Activated T-cell treated with anti-CD3 and anti-CD28 coated beads, Interleukin-2, amount 50 U/mL, for 72 hours (primary cell): ENCODE measurements at regions not wholly inside any gene's neighbourhood (a gene's known extent, or its start where the extent isn't known, plus 50 kb on each side); places are given as distances from the start of the nearest gene placed in this dataset.
A peak's percentile ranks its signal among the peaks of the same experiment; 100 is the strongest.
"Not testable (repeated sequence)": the region's sequence is repeated elsewhere in the genome, so short reads cannot be mapped to it uniquely, and the experiment has no call there.

Experiments
- ATAC-seq, 2 donors: fragments of 150-1000 bp; cut with Tn5 transposase; replicated peaks in 1 of 2; 2 replicates each; pipeline ENCODE4 v1.10.0; 2021; ENCODE audit warnings: moderate library complexity in 2 of 2, mild to moderate bottlenecking in 1 of 2
- DNase-seq, 2 donors: peaks; one replicate each; pipeline ENCODE4 v3.0.0; 2021 to 2022; ENCODE audit warnings: mixed read lengths in 1 of 2
- H3K27ac Mint-ChIP-seq: one replicate; pipeline ENCODE4 v1.8.0; 2022; ENCODE audit warnings: mild to moderate bottlenecking, moderate library complexity, mixed read lengths
- H3K27me3 Mint-ChIP-seq: one replicate; pipeline ENCODE4 v1.8.0; 2022; ENCODE audit warnings: low read depth, mixed read lengths
- H3K36me3 Mint-ChIP-seq, 2 donors: one replicate each; pipeline ENCODE4 v1.8.0; 2022; ENCODE audit warnings: mixed read lengths in 2 of 2, mild to moderate bottlenecking in 1 of 2; ENCODE audit not compliant: insufficient read depth in 2 of 2
- H3K4me1 Mint-ChIP-seq: one replicate; pipeline ENCODE4 v1.8.0; 2022; ENCODE audit warnings: low read depth, mixed read lengths
- H3K4me3 Mint-ChIP-seq, 2 donors: one replicate each; pipeline ENCODE4 v1.8.0; 2022; ENCODE audit warnings: mild to moderate bottlenecking in 2 of 2, mixed read lengths in 2 of 2, moderate library complexity in 2 of 2
- H3K9me3 Mint-ChIP-seq, 2 donors: one replicate each; pipeline ENCODE4 v1.8.0; 2022; ENCODE audit warnings: mixed read lengths in 2 of 2

DNA sequence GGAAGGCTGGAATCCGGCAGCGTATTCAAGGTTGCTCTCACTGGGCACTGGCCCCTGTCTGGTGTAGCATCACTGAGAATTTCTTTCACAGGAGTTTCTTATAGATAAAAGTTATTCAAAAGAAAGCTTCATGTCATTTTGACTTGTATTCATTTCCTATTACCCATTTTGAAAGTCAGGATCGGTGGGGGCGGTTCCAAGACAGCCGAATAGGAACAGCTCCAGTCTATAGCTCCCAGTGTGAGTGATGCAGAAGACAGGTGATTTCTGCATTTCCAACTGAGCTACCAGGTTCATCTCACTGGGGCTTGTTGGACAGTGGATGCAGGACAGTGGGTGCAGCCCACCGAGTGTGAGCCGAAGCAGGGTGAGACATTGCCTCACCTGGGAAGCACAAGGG, 51.5 kb upstream of the CDC42EP3 start:
- not testable (repeated sequence) for H3K4me1 Mint-ChIP-seq, ATAC-seq

GRCh38 chr2:37730037-37730818, 58.8 kb upstream of the CDC42EP3 start:
- DNase-seq (no peak), ATAC-seq (peak; percentile 85 to 95)
- peaks cover 0 to 3% of the 10 kb centered on the region in 2 donors for H3K9me3 Mint-ChIP-seq
- H3K4me3 Mint-ChIP-seq = no peak overlapping the region
- no peaks in the 10 kb centered on the region for H3K36me3 Mint-ChIP-seq
- H3K27me3 Mint-ChIP-seq = peaks cover 8% of the 10 kb centered on the region
- H3K27ac Mint-ChIP-seq = peak overlapping the region; percentile 54
- H3K4me1 Mint-ChIP-seq = peaks cover 11% of the 10 kb centered on the region

More for the DNA sequence above, 51.5 kb upstream of the CDC42EP3 start:
- not testable (repeated sequence) for H3K27ac Mint-ChIP-seq, DNase-seq, H3K36me3 Mint-ChIP-seq, H3K27me3 Mint-ChIP-seq, H3K9me3 Mint-ChIP-seq, H3K4me3 Mint-ChIP-seq

GRCh38 chr2:37732412-37732811, 61.0 kb upstream of the CDC42EP3 start:
- DNase-seq, H3K4me3 Mint-ChIP-seq: not testable (repeated sequence)
- peaks cover 11% of the 10 kb centered on the region for H3K4me1 Mint-ChIP-seq

GRCh38 chr2:37733251-37733650, 61.8 kb upstream of the CDC42EP3 start:
- Mint-ChIP-seq H3K36me3 (no peaks in the 10 kb centered on the region), H3K9me3 (peaks cover under 1 to 1% of the 10 kb centered on the region in 2 donors), H3K4me1 (peaks cover 11% of the 10 kb centered on the region), H3K27ac (peak overlapping the region; percentile 63), H3K4me3 (no peak overlapping the region), H3K27me3 (peaks cover 8% of the 10 kb centered on the region)
- ATAC-seq (no peak), DNase-seq (no peak)

More at GRCh38 chr2:37732412-37732811, 61.0 kb upstream of the CDC42EP3 start:
- H3K27me3 Mint-ChIP-seq, H3K9me3 Mint-ChIP-seq, H3K27ac Mint-ChIP-seq, ATAC-seq, H3K36me3 Mint-ChIP-seq: not testable (repeated sequence)

GRCh38 chr2:37733955-37734354, 62.5 kb upstream of the CDC42EP3 start:
- peaks cover 11% of the 10 kb centered on the region for H3K4me1 Mint-ChIP-seq
- not testable (repeated sequence) for H3K27ac Mint-ChIP-seq, H3K4me3 Mint-ChIP-seq, ATAC-seq, H3K36me3 Mint-ChIP-seq, H3K27me3 Mint-ChIP-seq, DNase-seq, H3K9me3 Mint-ChIP-seq

DNA sequence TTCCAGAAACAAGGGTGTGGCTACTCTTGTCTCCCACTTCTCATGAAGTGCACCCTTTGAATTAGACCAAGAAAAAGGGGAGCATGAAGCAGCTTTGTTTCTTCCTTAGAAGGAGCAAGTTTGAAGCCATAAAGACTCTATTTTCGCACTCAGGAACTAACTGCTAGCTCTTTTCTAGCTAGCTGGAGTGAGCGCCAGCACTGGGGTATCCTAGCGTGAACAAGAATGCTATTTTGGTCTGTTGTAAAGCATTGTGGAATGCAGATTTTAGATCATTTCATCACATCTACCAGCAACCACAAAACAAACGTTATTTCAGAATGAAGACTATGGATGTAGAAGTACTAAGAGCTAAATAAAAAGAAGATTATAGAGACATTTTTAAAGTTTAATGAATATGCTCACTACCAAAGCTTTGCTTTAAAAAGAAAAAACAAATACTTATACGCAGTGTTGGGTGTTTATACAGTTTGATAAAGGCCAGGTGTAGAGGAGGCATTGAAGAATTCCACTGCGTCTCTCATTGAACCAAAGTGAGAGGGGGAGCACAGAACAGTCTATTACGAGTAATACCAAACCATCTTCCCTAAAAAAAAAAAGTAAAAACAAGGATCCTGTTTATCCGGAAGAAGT, 63.6 kb upstream of the CDC42EP3 start:
- not testable (repeated sequence) for H3K36me3 Mint-ChIP-seq, H3K4me3 Mint-ChIP-seq, H3K27me3 Mint-ChIP-seq, ATAC-seq, DNase-seq, H3K27ac Mint-ChIP-seq, H3K4me1 Mint-ChIP-seq, H3K9me3 Mint-ChIP-seq

- H3K9me3 Mint-ChIP-seq, H3K4me3 Mint-ChIP-seq, H3K4me1 Mint-ChIP-seq, H3K27me3 Mint-ChIP-seq, ATAC-seq, DNase-seq, H3K27ac Mint-ChIP-seq, H3K36me3 Mint-ChIP-seq: not testable (repeated sequence)
Observed at GRCh38 chr2:37735524-37735910, 64.1 kb upstream of the CDC42EP3 start.

DNA sequence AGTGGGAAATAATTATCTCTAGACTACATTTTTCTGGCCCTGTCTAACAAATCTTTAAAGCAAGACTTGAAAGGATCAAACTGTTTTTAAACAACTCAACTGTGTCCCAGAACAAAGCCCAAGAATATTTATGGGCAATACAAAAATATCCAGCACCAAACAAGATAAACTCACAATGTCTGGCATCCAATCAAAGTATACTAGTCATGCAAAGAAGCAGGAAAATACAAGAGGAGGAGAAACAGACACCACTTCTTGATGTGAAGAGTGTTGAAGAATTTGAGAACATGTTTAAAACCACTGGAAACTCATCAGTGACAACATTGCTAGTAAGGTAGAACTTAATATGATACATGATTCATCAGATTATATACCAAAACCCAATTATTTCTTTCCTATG, 66.1 kb upstream of the CDC42EP3 start:
- no peaks in the 10 kb centered on the region for H3K27me3 Mint-ChIP-seq
- no peak for DNase-seq
- ATAC-seq = no peak

DNA sequence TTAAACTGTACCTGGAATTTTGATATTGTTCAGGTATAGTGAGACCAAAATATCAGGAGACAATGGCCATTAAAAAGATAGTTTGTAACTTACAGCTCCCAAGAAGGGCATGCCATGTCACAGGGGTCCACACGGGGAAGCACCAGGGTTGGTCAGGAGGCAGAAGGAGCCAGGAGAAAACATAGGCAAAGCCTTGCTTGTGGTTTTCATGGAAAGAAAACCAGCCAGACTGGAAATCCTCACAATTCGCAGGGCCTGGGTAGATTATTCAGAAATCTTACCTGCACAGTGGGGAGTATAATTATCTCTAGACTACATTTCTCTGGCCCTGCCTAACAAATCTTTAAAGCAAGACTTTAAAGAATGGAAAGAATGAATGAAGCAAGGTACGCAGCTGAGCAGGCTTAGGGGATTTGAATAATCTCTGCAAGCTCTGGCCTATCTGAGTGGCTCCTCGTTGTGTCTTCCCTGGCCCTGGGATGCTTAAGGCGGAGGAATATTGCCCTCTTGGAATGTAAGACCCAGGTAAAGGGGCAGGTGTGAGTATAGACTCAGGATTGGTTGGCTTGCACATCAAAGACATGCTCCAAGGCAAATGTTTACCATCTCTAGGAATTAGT, 66.9 kb upstream of the CDC42EP3 start:
- Mint-ChIP-seq H3K27ac (no peak overlapping the region), H3K27me3 (no peaks in the 10 kb centered on the region), H3K4me3 (no peak overlapping the region), H3K9me3 (peaks cover 0 to 1% of the 10 kb centered on the region in 2 donors), H3K36me3 (no peaks in the 10 kb centered on the region), H3K4me1 (no peaks in the 10 kb centered on the region)
- DNase-seq (no peak), ATAC-seq (no peak)

More for the DNA sequence above, 66.1 kb upstream of the CDC42EP3 start:
- Mint-ChIP-seq H3K4me3 (no peak overlapping the region), H3K9me3 (peaks cover 0 to 1% of the 10 kb centered on the region in 2 donors), H3K36me3 (no peaks in the 10 kb centered on the region), H3K27ac (no peak overlapping the region), H3K4me1 (no peaks in the 10 kb centered on the region)

- no peak overlapping the region for H3K4me3 Mint-ChIP-seq
- H3K9me3 Mint-ChIP-seq = peaks cover 0 to 1% of the 10 kb centered on the region in 2 donors
- H3K4me1 Mint-ChIP-seq = no peaks in the 10 kb centered on the region
- no peak overlapping the region for H3K27ac Mint-ChIP-seq
- no peaks in the 10 kb centered on the region for H3K27me3 Mint-ChIP-seq
- no peaks in the 10 kb centered on the region for H3K36me3 Mint-ChIP-seq
- no peak for DNase-seq
- no peak for ATAC-seq
Observed at GRCh38 chr2:37739153-37739552, 67.7 kb upstream of the CDC42EP3 start.

DNA sequence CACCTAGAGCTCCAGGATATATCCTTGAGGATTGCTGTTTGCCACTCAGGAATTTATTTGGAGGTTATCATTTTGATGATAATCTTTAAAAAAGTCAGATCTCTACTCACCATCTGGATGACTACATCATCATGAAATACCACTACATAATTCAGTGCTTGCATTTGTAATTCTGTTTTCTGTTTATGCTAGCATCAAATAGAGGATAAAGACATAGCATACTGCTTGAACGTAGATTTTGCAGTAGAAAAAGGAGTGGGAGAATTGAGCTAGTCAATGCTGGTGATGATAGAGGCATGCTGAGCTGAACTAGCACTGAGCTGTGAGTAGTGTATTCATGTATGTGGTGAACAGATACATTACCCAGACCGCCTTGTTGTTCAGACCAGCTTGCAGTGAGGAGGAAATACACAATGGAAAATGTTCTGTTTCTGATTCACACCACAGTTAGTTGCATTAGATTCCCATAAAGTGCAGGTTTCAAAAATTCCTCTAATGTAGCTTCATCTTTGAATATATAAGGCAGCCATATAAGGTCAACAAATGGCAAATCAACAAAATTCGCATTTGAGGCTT, 68.8 kb upstream of the CDC42EP3 start:
- Mint-ChIP-seq H3K4me3 (no peak overlapping the region), H3K27me3 (no peaks in the 10 kb centered on the region), H3K9me3 (peaks cover 0 to 1% of the 10 kb centered on the region in 2 donors), H3K27ac (no peak overlapping the region), H3K4me1 (no peaks in the 10 kb centered on the region), H3K36me3 (no peaks in the 10 kb centered on the region)
- ATAC-seq (no peak), DNase-seq (no peak)

DNA sequence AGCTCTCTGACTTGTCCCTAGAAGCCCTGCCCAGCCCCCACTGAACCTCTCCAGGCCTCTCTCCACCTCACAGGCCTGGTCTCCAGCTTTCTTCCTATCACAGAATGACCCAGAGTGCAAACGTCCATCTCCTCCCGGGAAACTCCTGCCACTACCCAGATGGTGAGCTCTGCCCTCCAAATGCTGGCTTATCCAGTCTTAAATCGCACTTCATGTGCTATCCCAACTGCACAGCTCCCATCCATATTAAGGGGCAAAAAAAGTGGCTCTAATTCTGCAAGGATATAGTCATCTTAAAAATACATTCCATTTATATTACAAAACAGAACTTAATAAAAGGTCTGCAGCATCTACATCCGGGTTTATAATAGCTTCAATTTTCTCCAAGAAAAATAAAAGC, 70.8 kb upstream of the CDC42EP3 start:
- Mint-ChIP-seq H3K9me3 (no peaks in the 10 kb centered on the region), H3K36me3 (no peaks in the 10 kb centered on the region), H3K27me3 (no peaks in the 10 kb centered on the region), H3K4me1 (no peaks in the 10 kb centered on the region), H3K27ac (no peak overlapping the region), H3K4me3 (no peak overlapping the region)
- no peak for DNase-seq
- no peak for ATAC-seq

- H3K27me3 Mint-ChIP-seq = no peaks in the 10 kb centered on the region
- H3K27ac Mint-ChIP-seq = no peak overlapping the region
- no peak overlapping the region for H3K4me3 Mint-ChIP-seq
- H3K9me3 Mint-ChIP-seq = no peaks in the 10 kb centered on the region
- H3K36me3 Mint-ChIP-seq = no peaks in the 10 kb centered on the region
- no peaks in the 10 kb centered on the region for H3K4me1 Mint-ChIP-seq
- DNase-seq (no peak), ATAC-seq (no peak)
Observed at GRCh38 chr2:37744010-37744409, 72.6 kb upstream of the CDC42EP3 start.
